PC-9 (cell line): ENCODE measurements at regions not wholly inside any gene's neighbourhood (a gene's known extent, or its start where the extent isn't known, plus 50 kb on each side); places are given as distances from the start of the nearest gene placed in this dataset.

ENCODE experiments used
- BruUV-seq: library from RNA; stranded (reverse); fragments of 400-500 nt; replicated peaks from 2 replicates; lab custom pipeline; 2021; lab: Mats Ljungman, UMichigan
- CTCF ChIA-PET: fragments of 300-600 bp; sonication (Branson Sonifier 250); formaldehyde crosslinking; loops from one replicate; lab custom pipeline; 2022; ENCODE audit warnings: antibody characterized with exemption; lab: Charles Lee
- POLR2A ChIA-PET: fragments of 300-600 bp; sonication (Branson Sonifier 250); formaldehyde crosslinking; loops from one replicate; lab custom pipeline; 2022; ENCODE audit warnings: antibody characterized with exemption; ENCODE audit not compliant: unreplicated experiment; lab: Charles Lee
- DNase-seq, 2 experiments: peaks; one replicate each; pipeline versions ENCODE4 v3.0.0 to v3.0.0-alpha.2; 2015 to 2022; ENCODE audit warnings: mixed read lengths in 1 of 2
- H2AFZ ChIP-seq: fragments of 200-600 bp; sonication (generic); 2 replicates; pipeline ENCODE4 v1.8.1; 2017; ENCODE audit warnings: antibody characterized with exemption
- H3F3A ChIP-seq: fragments of 200-600 bp; sonication (generic); 2 replicates; pipeline ENCODE4 v1.8.1; 2017; ENCODE audit warnings: antibody characterized with exemption, mild to moderate bottlenecking, low read depth; ENCODE audit not compliant: insufficient read depth
- H3K27ac ChIP-seq: fragments of 200-600 bp; sonication (generic); 2 replicates; pipeline ENCODE4 v1.6.1; 2016; ENCODE audit warnings: mixed run types
- H3K27me3 ChIP-seq: fragments of 200-600 bp; sonication (generic); 2 replicates; pipeline ENCODE4 v1.6.1; 2016; ENCODE audit warnings: low read depth, mixed run types; ENCODE audit not compliant: insufficient read depth
- H3K36me3 ChIP-seq: fragments of 200-600 bp; sonication (generic); 2 replicates; pipeline ENCODE4 v1.6.1; 2016; ENCODE audit warnings: low read depth, mixed run types
- H3K4me1 ChIP-seq: fragments of 200-600 bp; sonication (generic); replicated peaks from 2 replicates; pipeline ENCODE4 v1.6.1; 2016; ENCODE audit warnings: mixed run types; ENCODE audit not compliant: insufficient read depth
- H3K4me2 ChIP-seq: fragments of 200-600 bp; sonication (generic); 2 replicates; pipeline ENCODE4 v1.6.1; 2017; ENCODE audit warnings: mixed run types
- H3K4me3 ChIP-seq: fragments of 200-600 bp; sonication (generic); 2 replicates; pipeline ENCODE4 v1.6.1; 2016; ENCODE audit warnings: mixed run types
- H3K79me2 ChIP-seq: fragments of 200-600 bp; sonication (generic); 2 replicates; pipeline ENCODE4 v1.6.1; 2017; ENCODE audit warnings: low read depth, mixed run types
- H3K9me2 ChIP-seq: fragments of 200-600 bp; sonication (generic); 2 replicates; pipeline ENCODE4 v1.8.1; 2017; ENCODE audit warnings: mild to moderate bottlenecking; ENCODE audit not compliant: insufficient read depth
- H3K9me3 ChIP-seq: fragments of 200-600 bp; sonication (generic); 2 replicates; pipeline ENCODE4 v1.8.1; 2016; ENCODE audit warnings: low read depth; ENCODE audit not compliant: insufficient read depth
- H4K20me1 ChIP-seq: fragments of 200-600 bp; sonication (generic); 2 replicates; pipeline ENCODE4 v1.8.1; 2017; ENCODE audit not compliant: insufficient read depth
- CTCF ChIP-seq: fragments of 200-600 bp; sonication (generic); conservative IDR thresholded peaks from 2 replicates; pipeline ENCODE4 v1.6.1; 2017; ENCODE audit warnings: mixed run types, antibody characterized with exemption, mild to moderate bottlenecking, moderate library complexity
- EZH2 ChIP-seq: fragments of 200-600 bp; sonication (generic); IDR thresholded peaks from 2 replicates; pipeline ENCODE4 v1.8.0; 2017; ENCODE audit warnings: antibody characterized with exemption, low read depth
- intact Hi-C: fragments of 100-400 bp; cut with micrococcal nuclease; formaldehyde crosslinking; loops from one replicate; pipeline ENCODE4 v1.10.0; 2022; ENCODE audit not compliant: unreplicated experiment

GRCh38 chr13:83201506-83201905 lies 680.8 kb downstream of the SLITRK1 start:
- BruUV-seq, result no TSS peak
- Histone ChIP-seq H3K4me1 (no peaks in the 10 kb centered on the region), H2AFZ (no peak overlapping the region), H3K27ac (no peak overlapping the region), H3K27me3 (no peaks in the 10 kb centered on the region), H3K9me2 (no peaks in the 10 kb centered on the region), H3K36me3 (no peaks in the 10 kb centered on the region), H4K20me1 (no peaks in the 10 kb centered on the region), H3K4me3 (no peak overlapping the region), H3K4me2 (no peak overlapping the region), H3K9me3 (no peaks in the 10 kb centered on the region; the same call in 1 of the 2 replicates), H3F3A (no peaks in the 10 kb centered on the region), H3K79me2 (no peaks in the 10 kb centered on the region)
- ChIA-PET POLR2A (no interaction called here), CTCF (no interaction called here)
- no peak for DNase-seq
- TF ChIP-seq EZH2 (no peak), CTCF (no peak)
- intact Hi-C loops, result no loop called here

GRCh38 chr13:83197316-83197715 lies 685.0 kb downstream of the SLITRK1 start:
- Histone ChIP-seq H3K27ac (no peak overlapping the region), H3K36me3 (no peaks in the 10 kb centered on the region), H4K20me1 (no peaks in the 10 kb centered on the region)

GRCh38 chr13:83190020-83190419 lies 692.3 kb downstream of the SLITRK1 start:
- Histone ChIP-seq H3K4me1 (no peaks in the 10 kb centered on the region), H3K4me2 (no peak overlapping the region), H3K9me2 (no peaks in the 10 kb centered on the region), H3F3A (no peaks in the 10 kb centered on the region), H3K27ac (no peak overlapping the region), H2AFZ (no peak overlapping the region), H3K4me3 (no peak overlapping the region), H3K9me3 (no peaks in the 10 kb centered on the region; the same call in none of the 2 replicates), H3K36me3 (no peaks in the 10 kb centered on the region), H3K79me2 (no peaks in the 10 kb centered on the region), H3K27me3 (no peaks in the 10 kb centered on the region), H4K20me1 (no peaks in the 10 kb centered on the region)
- BruUV-seq, result no TSS peak
- CTCF ChIA-PET, result no interaction called here
- DNase-seq, result no peak
- POLR2A ChIA-PET, result no interaction called here
- TF ChIP-seq EZH2 (no peak), CTCF (no peak)
- intact Hi-C loops, result no loop called here

More at GRCh38 chr13:83197316-83197715, 685.0 kb downstream of the SLITRK1 start:
- H3K4me1 ChIP-seq, result no peaks in the 10 kb centered on the region
- H3K27me3 ChIP-seq, result no peaks in the 10 kb centered on the region
- no peak for TF ChIP-seq EZH2
- no peak for TF ChIP-seq CTCF
- no peak overlapping the region for H3K4me3 ChIP-seq
- no peak for DNase-seq
- POLR2A ChIA-PET, result no interaction called here
- CTCF ChIA-PET, result no interaction called here
- no peak overlapping the region for H3K4me2 ChIP-seq
- no peaks in the 10 kb centered on the region for H3K79me2 ChIP-seq
- H2AFZ ChIP-seq, result no peak overlapping the region
- BruUV-seq, result no TSS peak
- no peaks in the 10 kb centered on the region for H3F3A ChIP-seq
- H3K9me2 ChIP-seq, result no peaks in the 10 kb centered on the region
- intact Hi-C loops, result no loop called here
- H3K9me3 ChIP-seq, result no peaks in the 10 kb centered on the region; the same call in 1 of the 2 replicates
